ENCODE measurements at regions not wholly inside any gene's neighbourhood (a gene's known extent, or its start where the extent isn't known, plus 50 kb on each side); places are given as distances from the start of the nearest gene placed in this dataset.

- DNase-seq: no peak
Measured at GRCh38 chr9:107691664-107692063, 202.1 kb upstream of the KLF4 start.

GRCh38 chr9:107690021-107690420 is 200.5 kb upstream of the KLF4 start:
- DNase-seq: no peak

DNA sequence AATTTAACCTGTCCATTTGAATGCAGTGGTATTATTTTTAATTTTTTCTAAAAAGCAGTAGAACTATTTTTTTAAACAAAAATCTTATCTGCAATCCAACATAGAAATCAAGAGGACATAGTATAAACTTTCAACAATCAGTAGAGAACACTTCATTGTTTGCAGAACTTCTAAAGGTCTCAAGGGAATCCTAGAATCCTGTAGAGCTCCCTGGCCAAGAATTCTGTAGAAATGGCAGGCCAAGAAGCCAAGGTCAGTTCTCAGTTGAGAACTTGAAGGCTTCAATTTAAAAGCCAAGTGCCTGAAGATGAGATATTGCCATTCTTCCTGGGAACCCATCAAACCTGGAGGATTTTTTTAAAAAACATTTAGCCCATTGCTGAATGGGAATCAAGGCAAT is 199.2 kb upstream of the KLF4 start:
- DNase-seq: no peak

DNA sequence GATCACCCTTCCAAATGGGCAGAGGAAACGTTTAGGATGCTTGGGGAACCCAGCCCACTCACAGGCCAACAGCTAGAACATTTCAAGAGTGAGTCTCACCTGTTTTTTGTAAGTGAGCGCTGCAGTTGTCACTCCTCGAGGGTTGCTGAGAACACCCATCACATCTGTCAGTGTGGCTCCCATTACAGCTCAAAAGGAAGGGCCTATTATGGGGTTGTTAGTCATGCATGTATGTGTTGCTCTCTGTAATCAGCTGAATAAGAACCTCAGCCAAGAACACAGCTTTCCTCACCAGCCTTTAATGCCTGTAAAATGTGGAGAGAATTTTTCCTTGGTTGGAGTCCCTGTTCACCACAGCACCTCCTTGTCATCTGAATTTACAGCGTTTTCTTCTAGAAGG is 196.3 kb upstream of the KLF4 start:
- no peak for DNase-seq

GRCh38 chr9:107685376-107685775 is 195.8 kb upstream of the KLF4 start:
- no peak for DNase-seq

- no peak for DNase-seq
Measured at GRCh38 chr9:107684224-107684623, 194.7 kb upstream of the KLF4 start.

- DNase-seq: no peak
Measured at GRCh38 chr9:107683566-107683965, 194.0 kb upstream of the KLF4 start.

- no peak for DNase-seq
Measured at GRCh38 chr9:107681988-107682387, 192.4 kb upstream of the KLF4 start.

DNA sequence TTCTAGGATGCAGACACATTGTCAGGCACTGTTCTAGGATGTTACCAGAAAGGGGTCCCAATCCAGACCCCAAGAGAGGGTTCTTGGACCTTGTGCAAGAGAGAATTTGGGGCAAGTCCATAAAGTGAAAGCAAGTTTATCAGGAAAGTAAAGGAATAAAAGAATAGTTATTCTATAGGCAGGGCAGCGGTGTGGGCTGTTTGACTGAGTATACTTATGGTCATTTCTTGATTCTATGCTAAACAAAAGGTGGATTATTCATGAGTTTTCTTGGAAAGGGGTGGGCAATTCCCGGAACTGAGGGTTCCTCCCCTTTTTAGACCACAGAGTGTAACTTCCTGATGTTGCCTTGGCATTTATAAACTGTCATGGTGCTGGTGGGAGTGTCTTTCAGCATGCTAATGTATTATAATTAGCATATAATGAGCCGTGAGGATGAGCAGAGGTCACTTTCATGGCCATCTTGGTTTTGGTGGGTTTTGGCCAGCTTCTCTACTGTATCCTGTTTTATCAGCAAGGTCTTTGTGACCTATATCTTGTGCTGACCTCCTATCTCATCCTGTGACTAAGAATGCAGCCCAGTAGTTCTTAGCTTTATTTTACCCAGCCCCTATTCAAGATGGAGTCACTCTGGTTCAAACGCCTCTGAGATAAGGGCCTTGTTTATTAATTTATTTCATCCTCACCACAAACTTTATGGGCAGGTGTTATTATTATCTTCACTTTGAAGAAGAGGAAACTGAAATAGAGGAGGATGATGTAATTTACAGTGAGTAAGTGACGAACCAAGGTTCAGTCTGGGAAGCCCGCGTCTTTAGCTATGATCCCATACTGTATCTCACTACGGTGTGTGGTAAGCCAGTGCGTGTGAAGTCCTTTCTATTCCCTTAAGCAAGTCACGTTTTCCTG is 186.0 kb upstream of the KLF4 start:
- no peak for DNase-seq

DNA sequence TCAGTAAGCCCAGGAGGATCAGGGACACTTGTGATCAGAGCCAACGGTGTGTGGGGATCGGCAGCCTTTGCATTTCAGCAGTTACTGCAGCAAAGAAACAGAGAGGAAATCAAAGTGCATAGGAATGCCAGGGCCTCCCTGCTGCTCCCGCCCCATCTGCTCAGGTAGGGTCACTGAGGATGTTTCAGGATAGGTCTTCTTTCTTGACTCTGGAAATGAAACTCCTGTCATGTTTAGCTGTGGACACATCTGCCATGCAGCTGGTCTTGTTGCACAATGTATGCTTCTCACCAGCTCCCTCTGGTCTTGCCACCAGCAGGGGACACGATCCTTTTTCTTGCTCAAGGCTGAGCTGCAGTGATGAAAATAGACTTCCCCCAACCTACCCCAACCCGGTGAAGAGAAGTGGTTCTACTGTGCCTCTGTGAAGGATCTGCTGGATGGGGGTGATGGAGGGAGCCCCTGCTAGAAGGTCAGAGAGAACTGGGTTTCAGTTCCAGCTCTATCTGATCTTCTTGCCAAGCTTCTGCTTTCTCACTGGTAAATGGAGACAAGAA is 185.2 kb upstream of the KLF4 start:
- DNase-seq: no peak

DNA sequence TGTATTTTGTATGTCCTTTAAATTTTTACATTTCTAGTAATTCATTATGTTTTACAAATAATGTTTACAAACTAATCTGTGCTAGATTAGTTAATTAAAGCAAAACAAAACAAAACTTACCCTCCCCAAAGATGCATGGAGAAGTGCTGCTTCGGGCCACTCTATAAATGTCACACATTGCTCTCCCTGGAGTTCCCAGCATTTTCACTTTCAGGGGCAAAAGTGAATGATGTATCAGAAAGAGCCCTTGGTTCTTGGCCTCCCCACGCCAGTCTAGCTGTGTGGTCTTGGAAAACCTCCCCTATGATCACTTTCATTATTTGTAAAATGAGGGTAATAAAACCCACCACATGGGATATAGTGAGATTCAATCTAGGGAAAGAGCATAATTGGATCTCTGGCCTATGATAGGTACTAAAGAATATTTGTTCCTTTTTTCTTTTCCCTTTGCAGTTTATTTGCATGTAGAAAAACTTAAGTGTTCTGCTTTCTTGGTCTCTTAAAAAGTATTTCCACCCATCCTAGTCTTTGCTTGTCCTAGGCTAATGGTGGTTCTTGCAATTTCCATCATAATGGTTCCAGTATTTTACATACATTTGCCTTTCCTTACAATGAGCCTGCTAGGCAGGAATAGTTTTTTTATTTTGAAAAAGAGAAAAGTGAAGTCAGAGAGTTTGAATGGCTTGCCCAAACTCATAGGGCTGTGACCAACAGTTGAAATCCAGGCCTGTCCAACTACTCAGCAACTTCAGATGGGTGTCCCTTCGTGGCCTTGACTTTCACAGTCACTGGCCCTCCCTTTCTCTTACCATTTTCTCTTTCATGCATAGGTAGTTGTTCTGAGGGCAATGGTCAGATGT is 184.5 kb upstream of the KLF4 start:
- no peak for DNase-seq

DNA sequence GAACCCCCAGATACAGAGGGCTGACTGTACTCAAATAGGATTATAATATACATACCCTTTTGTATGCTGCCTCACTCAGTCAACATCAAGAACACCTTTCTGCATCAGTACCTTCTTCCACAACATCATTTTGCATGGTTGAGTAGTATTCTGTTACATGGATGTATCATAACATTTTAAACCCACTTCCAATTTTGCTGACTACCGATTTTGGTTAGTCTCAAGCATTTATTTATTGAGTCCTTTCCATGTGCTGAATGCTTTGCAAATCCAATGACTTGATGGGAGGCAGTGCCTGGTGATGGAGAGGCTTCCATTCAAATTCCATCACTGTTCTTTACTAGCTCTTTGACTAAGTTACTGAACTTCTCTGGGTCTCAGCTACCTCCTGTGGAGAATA is 182.0 kb upstream of the KLF4 start:
- DNase-seq: no peak

- DNase-seq: no peak
Measured at GRCh38 chr9:107669422-107669821, 179.9 kb upstream of the KLF4 start.

DNA sequence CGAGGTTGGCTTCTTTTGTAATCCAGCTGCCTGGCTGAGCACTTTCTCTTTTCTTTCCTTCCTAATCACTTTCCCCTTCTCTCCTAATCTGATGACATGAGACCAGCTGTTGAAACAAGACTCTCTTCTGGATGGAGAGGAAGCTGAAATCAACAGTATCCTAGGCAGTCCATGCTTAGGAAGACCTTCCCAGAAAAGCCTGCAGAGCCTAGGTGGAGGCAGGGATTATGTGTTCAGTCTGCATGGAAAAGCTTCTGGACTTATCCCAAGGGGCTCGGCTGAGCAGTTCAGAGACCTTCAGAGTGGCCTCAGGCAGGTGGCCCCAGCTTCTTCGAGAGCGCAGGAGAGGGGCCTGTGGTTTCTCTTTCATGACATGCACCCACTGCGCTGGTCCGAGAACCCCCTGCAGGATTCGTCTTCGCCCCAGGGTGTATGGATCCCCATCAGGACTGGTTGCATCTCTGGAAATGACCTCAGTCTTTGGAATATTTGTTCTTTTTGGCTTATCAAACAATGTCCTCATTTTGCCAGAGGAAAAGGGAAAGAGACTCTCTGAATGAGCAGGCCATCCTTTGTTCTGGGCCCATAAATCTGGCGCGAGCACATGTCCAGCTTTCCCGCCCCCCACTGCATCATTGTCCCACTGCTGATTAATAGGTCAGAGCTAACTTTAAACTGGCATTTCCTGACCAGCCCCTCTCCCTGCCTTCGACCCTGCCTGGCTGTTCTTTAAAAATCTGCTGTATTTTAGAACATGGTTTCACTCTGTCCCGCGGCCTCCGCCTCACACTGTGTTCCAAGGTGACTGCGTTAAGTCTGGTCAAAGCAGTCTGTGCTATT is 177.9 kb upstream of the KLF4 start:
- no peak for DNase-seq

- DNase-seq: no peak
Measured at GRCh38 chr9:107665057-107665456, 175.5 kb upstream of the KLF4 start.

DNA sequence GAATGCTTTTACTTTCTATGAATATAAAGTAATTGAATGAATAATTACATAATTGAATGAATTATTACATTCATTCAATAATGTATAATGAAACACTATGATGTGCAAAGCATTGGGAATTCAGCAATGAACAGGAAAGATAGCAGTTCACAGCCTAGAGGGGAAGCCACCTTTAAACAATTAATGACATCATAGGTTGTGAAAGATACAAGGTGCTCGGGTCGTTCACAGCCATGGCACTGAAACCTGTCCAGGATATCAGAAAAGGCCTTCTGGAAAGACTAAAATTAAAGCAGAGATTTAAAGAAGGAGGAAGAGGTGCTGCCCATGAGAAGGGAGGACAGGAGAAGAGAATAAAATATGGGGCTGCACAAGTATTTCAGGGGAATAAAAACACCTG is 171.4 kb upstream of the KLF4 start:
- DNase-seq: no peak

GRCh38 chr9:107653263-107653821 is 163.8 kb upstream of the KLF4 start:
- DNase-seq: no peak

- no peak for DNase-seq
Measured at GRCh38 chr9:107650995-107651394, 161.4 kb upstream of the KLF4 start.

DNA sequence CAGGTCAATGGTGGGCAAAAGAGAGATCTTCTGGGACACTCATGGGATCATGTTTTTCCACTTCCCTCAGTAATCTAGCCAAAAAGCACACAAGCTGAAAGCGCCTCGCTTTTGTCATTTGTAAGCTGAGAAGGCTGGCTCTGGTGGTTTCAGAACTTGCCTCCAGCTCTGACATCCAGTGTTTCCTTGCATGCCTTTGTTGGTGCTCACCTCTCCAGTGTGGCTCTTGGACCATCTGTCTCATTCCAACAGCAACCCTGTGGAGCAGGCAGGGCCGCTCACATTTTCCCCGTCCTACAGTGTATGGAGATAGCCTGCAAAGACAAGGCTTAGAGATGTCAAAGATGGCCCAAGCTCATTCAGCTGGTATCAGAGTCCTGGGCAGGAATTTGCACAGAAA is 160.8 kb upstream of the KLF4 start:
- DNase-seq: no peak

DNA sequence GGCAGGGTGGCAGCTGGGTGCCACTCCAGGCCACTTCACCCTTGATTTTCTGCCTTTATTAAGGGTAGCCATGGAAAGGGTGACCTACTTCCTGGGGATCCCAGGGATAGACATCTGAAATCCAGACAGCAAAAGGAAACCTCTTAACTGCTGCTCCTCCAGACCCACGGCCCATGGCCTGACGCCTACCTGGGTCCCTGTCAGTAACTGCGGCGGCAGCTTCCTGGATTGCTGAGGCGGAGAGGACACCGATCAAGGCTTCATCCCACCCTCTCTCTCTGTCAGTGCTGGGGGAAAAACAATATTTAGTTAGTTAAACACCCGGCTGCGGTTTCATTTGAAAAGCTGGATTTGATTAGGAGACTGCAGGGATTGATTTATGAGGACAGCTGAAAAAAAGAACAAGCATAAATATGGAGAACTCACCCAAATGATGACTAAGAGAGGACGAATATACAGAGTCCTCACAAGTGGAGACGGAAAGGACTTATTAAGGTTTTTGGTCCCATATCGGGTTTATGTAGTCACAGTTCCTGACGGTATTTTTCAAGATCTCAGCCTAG is 158.7 kb upstream of the KLF4 start:
- DNase-seq: no peak

- DNase-seq: no peak
Measured at GRCh38 chr9:107647611-107648010, 158.0 kb upstream of the KLF4 start.

GRCh38 chr9:107647141-107647540 is 157.6 kb upstream of the KLF4 start:
- DNase-seq: no peak

Data from activated CD4-positive, alpha-beta T cell treated with anti-CD3 and anti-CD28 coated beads, Interleukin-10, Interleukin-2, amounts not matched to agents 100 ng/mL and 50 ng/mL, durations not matched to agents 16 hours and 8 hours (primary cell).